NCI-H2029 treated with DMSO at 0.1 percent for 48 hours (cell line): ENCODE measurements at regions not wholly inside any gene's neighbourhood (a gene's known extent, or its start where the extent isn't known, plus 50 kb on each side); places are given as distances from the start of the nearest gene placed in this dataset.

Experiments
- DNase-seq: peaks from one replicate; lab custom pipeline; 2025; lab: John Stamatoyannopoulos, UW

GRCh38 chr20:52727740-52728456 is 244.3 kb upstream of the TSHZ2 start:
- DNase-seq: no peak

GRCh38 chr20:52724541-52724940 is 247.6 kb upstream of the TSHZ2 start:
- DNase-seq: no peak

GRCh38 chr20:52722926-52723688 is 249.1 kb upstream of the TSHZ2 start:
- no peak for DNase-seq

- no peak for DNase-seq
Measured at GRCh38 chr20:52708137-52708536, 264.0 kb upstream of the TSHZ2 start.

- DNase-seq: no peak
Measured at GRCh38 chr20:52704553-52704952, 267.6 kb upstream of the TSHZ2 start.

GRCh38 chr20:52688345-52688744 is 283.8 kb upstream of the TSHZ2 start:
- DNase-seq: no peak

GRCh38 chr20:52684905-52685304 is 287.3 kb upstream of the TSHZ2 start:
- no peak for DNase-seq

- DNase-seq: no peak
Measured at GRCh38 chr20:52684176-52684575, 288.0 kb upstream of the TSHZ2 start.

GRCh38 chr20:52683761-52684160 is 288.4 kb upstream of the TSHZ2 start:
- DNase-seq: no peak

- peak; percentile 99 for DNase-seq
Measured at GRCh38 chr20:52682237-52682636, 289.9 kb upstream of the TSHZ2 start.

- peak; percentile 76 for DNase-seq
Measured at GRCh38 chr20:52681288-52681687, 290.9 kb upstream of the TSHZ2 start.

GRCh38 chr20:52677216-52677615 is 294.9 kb upstream of the TSHZ2 start:
- no peak for DNase-seq

- no peak for DNase-seq
Measured at GRCh38 chr20:52676283-52676995, 295.7 kb upstream of the TSHZ2 start.

- DNase-seq: no peak
Measured at GRCh38 chr20:52675375-52675774, 296.8 kb upstream of the TSHZ2 start.

- no peak for DNase-seq
Measured at GRCh38 chr20:52668626-52669025, 303.5 kb upstream of the TSHZ2 start.

- no peak for DNase-seq
Measured at GRCh38 chr20:52667358-52667757, 304.8 kb upstream of the TSHZ2 start.

GRCh38 chr20:52665441-52665840 is 306.7 kb upstream of the TSHZ2 start:
- no peak for DNase-seq

- no peak for DNase-seq
Measured at GRCh38 chr20:52655395-52655794, 316.8 kb upstream of the TSHZ2 start.

GRCh38 chr20:52654567-52654966 is 317.6 kb upstream of the TSHZ2 start:
- DNase-seq: no peak

GRCh38 chr20:52652271-52652670 is 319.9 kb upstream of the TSHZ2 start:
- DNase-seq: no peak

GRCh38 chr20:52649727-52650126 is 322.4 kb upstream of the TSHZ2 start:
- peak; percentile 67 for DNase-seq

- DNase-seq: no peak
Measured at GRCh38 chr20:52645822-52646221, 326.3 kb upstream of the TSHZ2 start.

GRCh38 chr20:52643034-52643433 is 329.1 kb upstream of the TSHZ2 start:
- DNase-seq: no peak
